ENCODE measurements at regions not wholly inside any gene's neighbourhood (a gene's known extent, or its start where the extent isn't known, plus 50 kb on each side); places are given as distances from the start of the nearest gene placed in this dataset.

GRCh38 chr4:18935659-18936345 is 914.2 kb upstream of the LCORL start:
- no peak for TF ChIP-seq POLR2A (IDR thresholded peaks at IDR 0.05; ENCODE audit: low read length)
- TF ChIP-seq GATA1 (IDR thresholded peaks at IDR 0.05; ENCODE audit: low read depth, low read length): no peak

All from erythroblast (primary cell).